GM18498 (cell line): ENCODE measurements at regions not wholly inside any gene's neighbourhood (a gene's known extent, or its start where the extent isn't known, plus 50 kb on each side); places are given as distances from the start of the nearest gene placed in this dataset.
"Not testable (repeated sequence)": the region's sequence is repeated elsewhere in the genome, so short reads cannot be mapped to it uniquely, and the experiment has no call there.

Source experiments
- ATAC-seq: cut with Tn5 transposase; IDR thresholded peaks from one replicate; pipeline ENCODE4 v1.9.1; 2021; ENCODE audit warnings: mild to moderate bottlenecking, moderate library complexity; ENCODE audit not compliant: unreplicated experiment

GRCh38 chrX:23061116-23061515 lies 61.4 kb downstream of the DDX53 start:
- no peak for ATAC-seq

- ATAC-seq, result no peak
These were observed 62.6 kb downstream of the DDX53 start for GRCh38 chrX:23062359-23062758.

- ATAC-seq, result no peak
These were observed 67.0 kb downstream of the DDX53 start for GRCh38 chrX:23066588-23067281.

- not testable (repeated sequence) for ATAC-seq
These were observed 75.7 kb downstream of the DDX53 start for GRCh38 chrX:23075461-23075860.

- ATAC-seq, result no peak
These were observed 79.6 kb downstream of the DDX53 start for GRCh38 chrX:23079347-23079746.

- ATAC-seq, result no peak
These were observed 101.1 kb downstream of the DDX53 start for GRCh38 chrX:23100826-23101225.

GRCh38 chrX:23103546-23103945 lies 103.8 kb downstream of the DDX53 start:
- no peak for ATAC-seq

- ATAC-seq, result no peak
These were observed 114.5 kb downstream of the DDX53 start for GRCh38 chrX:23114241-23114640.

GRCh38 chrX:23115651-23116050 lies 115.9 kb downstream of the DDX53 start:
- no peak for ATAC-seq

GRCh38 chrX:23118163-23118562 lies 118.4 kb downstream of the DDX53 start:
- no peak for ATAC-seq

GRCh38 chrX:23118890-23119527 lies 119.2 kb downstream of the DDX53 start:
- ATAC-seq, result no peak

GRCh38 chrX:23127586-23127985 lies 127.8 kb downstream of the DDX53 start:
- no peak for ATAC-seq

GRCh38 chrX:23133551-23133950 lies 133.8 kb downstream of the DDX53 start:
- ATAC-seq, result no peak

- ATAC-seq, result no peak
These were observed 134.4 kb downstream of the DDX53 start for GRCh38 chrX:23134136-23134535.

GRCh38 chrX:23136816-23137215 lies 137.1 kb downstream of the DDX53 start:
- ATAC-seq, result no peak

- ATAC-seq, result no peak
These were observed 166.4 kb upstream of the PTCHD1 start for GRCh38 chrX:23168291-23168690.

GRCh38 chrX:23185951-23186350 lies 148.7 kb upstream of the PTCHD1 start:
- peak; percentile 46 for ATAC-seq

GRCh38 chrX:23187819-23188218 lies 146.8 kb upstream of the PTCHD1 start:
- ATAC-seq, result no peak

GRCh38 chrX:23194885-23195554 lies 139.6 kb upstream of the PTCHD1 start:
- ATAC-seq, result no peak

GRCh38 chrX:23195761-23196160 lies 138.9 kb upstream of the PTCHD1 start:
- ATAC-seq, result no peak

- no peak for ATAC-seq
These were observed 132.9 kb upstream of the PTCHD1 start for GRCh38 chrX:23201706-23202105.

GRCh38 chrX:23202326-23202725 lies 132.3 kb upstream of the PTCHD1 start:
- no peak for ATAC-seq
